Endothelial cell of umbilical vein (primary cell): ENCODE measurements at regions not wholly inside any gene's neighbourhood (a gene's known extent, or its start where the extent isn't known, plus 50 kb on each side); places are given as distances from the start of the nearest gene placed in this dataset.
A peak's percentile ranks its signal among the peaks of the same experiment; 100 is the strongest.

ENCODE experiments used
- BruUV-seq: library from RNA; stranded (reverse); fragments of 400-500 nt; replicated peaks from 2 replicates; lab custom pipeline; 2021; lab: Mats Ljungman, UMichigan
- CTCF ChIA-PET: fragments of 300-600, 350-600 bp; sonication (Branson Sonifier 250); formaldehyde crosslinking; loops from one replicate; lab custom pipeline; 2021; ENCODE audit warnings: antibody characterized with exemption, inconsistent platforms; lab: Charles Lee
- POLR2A ChIA-PET: fragments of 300-600, 350-600 bp; sonication (Branson Sonifier 250); formaldehyde crosslinking; loops from one replicate; lab custom pipeline; 2021; ENCODE audit warnings: antibody characterized with exemption, inconsistent platforms; lab: Charles Lee
- DNase-seq: peaks from one replicate; pipeline ENCODE4 v3.0.0-alpha.2; 2011; ENCODE audit warnings: low read depth, low spot score
- FAIRE-seq: peaks from 2 replicates; lab custom pipeline; 2011; peaks lifted over from hg19 to GRCh38; lab: Jason Lieb, UNC
- H2AFZ ChIP-seq: 2 replicates; pipeline ENCODE4 v1.6.0; 2012; ENCODE audit warnings: low read depth, low read length, control low read depth, inconsistent platforms
- H3K27ac ChIP-seq: 2 replicates; pipeline ENCODE4 v1.5.1; 2011; ENCODE audit warnings: low read depth, mild to moderate bottlenecking, control low read depth, low read length, moderate library complexity; ENCODE audit not compliant: insufficient read depth
- H3K27me3 ChIP-seq, 2 experiments: 2 replicates each; pipeline versions ENCODE4 v1.6.0 to v1.6.1; 2011; ENCODE audit warnings: low read length in 2 of 2, mixed read lengths in 1 of 2; ENCODE audit not compliant: control insufficient read depth in 2 of 2, insufficient read depth in 2 of 2
- H3K36me3 ChIP-seq, 2 experiments: 2 replicates in 1 of 2; 3 replicates in 1 of 2; pipeline ENCODE4 v1.5.1; 2011; ENCODE audit warnings: low read length in 2 of 2, mild to moderate bottlenecking in 1 of 2, moderate library complexity in 1 of 2; ENCODE audit not compliant: control insufficient read depth in 2 of 2, insufficient read depth in 2 of 2; ENCODE audit errors: extremely low read depth in 1 of 2
- H3K4me1 ChIP-seq: 3 replicates; pipeline ENCODE4 v1.5.1; 2011; ENCODE audit warnings: mild to moderate bottlenecking, low read length; ENCODE audit not compliant: control insufficient read depth, insufficient read depth; ENCODE audit errors: extremely low read depth
- H3K4me2 ChIP-seq: 2 replicates; pipeline ENCODE4 v1.6.1; 2011; ENCODE audit warnings: low read length, control low read depth, mixed read lengths; ENCODE audit not compliant: insufficient read depth
- H3K4me3 ChIP-seq, 3 experiments: fragments of 200-600 bp in 1 of 3; sonication (generic), shearing (Covaris generic) in 1 of 3; replicated peaks in 1 of 3; 2 replicates each; pipeline ENCODE4 v1.5.1; 2011 to 2016; ENCODE audit warnings: control low read depth in 3 of 3, low read length in 3 of 3, mild to moderate bottlenecking in 2 of 3, inconsistent platforms in 1 of 3, low read depth in 1 of 3, moderate library complexity in 1 of 3; ENCODE audit not compliant: insufficient read depth in 1 of 3
- H3K79me2 ChIP-seq: 2 replicates; pipeline ENCODE4 v1.6.0; 2012; ENCODE audit warnings: low read length, inconsistent platforms; ENCODE audit not compliant: control insufficient read depth, insufficient read depth
- H3K9ac ChIP-seq: replicated peaks from 2 replicates; pipeline ENCODE3; 2011; ENCODE audit warnings: low read length, control low read depth; ENCODE audit not compliant: insufficient read depth; ENCODE audit errors: extremely low read depth
- H3K9me1 ChIP-seq: replicated peaks from 3 replicates; pipeline ENCODE4 v1.6.0; 2011; ENCODE audit warnings: mild to moderate bottlenecking, low read length; ENCODE audit not compliant: control insufficient read depth, insufficient read depth; ENCODE audit errors: extremely low read depth
- H3K9me3 ChIP-seq: replicated peaks from 2 replicates; pipeline ENCODE4 v1.5.1; 2012; ENCODE audit warnings: low read length, inconsistent platforms; ENCODE audit not compliant: control insufficient read depth, insufficient read depth
- H4K20me1 ChIP-seq: replicated peaks from 2 replicates; pipeline ENCODE3; 2011; ENCODE audit warnings: mild to moderate bottlenecking, low read length; ENCODE audit not compliant: control insufficient read depth, insufficient read depth; ENCODE audit errors: extremely low read depth
- CTCF ChIP-seq, 2 donors: IDR thresholded peaks; 1 replicate in 1 of 2; 2 replicates in 1 of 2; pipeline ENCODE4 v1.5.1; 2011; ENCODE audit warnings: low read length in 2 of 2, mild to moderate bottlenecking in 2 of 2, moderate library complexity in 2 of 2, control low read depth in 1 of 2, inconsistent platforms in 1 of 2, low read depth in 1 of 2; ENCODE audit not compliant: insufficient read depth in 1 of 2; ENCODE audit errors: extremely low read depth in 1 of 2
- EZH2 ChIP-seq: IDR thresholded peaks from 2 replicates; pipeline ENCODE4 v1.6.1; 2012; ENCODE audit warnings: borderline replicate concordance, low read depth, mild to moderate bottlenecking, moderate library complexity, low read length, inconsistent platforms; ENCODE audit not compliant: severe bottlenecking
- GATA2 ChIP-seq: IDR thresholded peaks from 2 replicates; pipeline ENCODE4 v1.7.0; 2011; ENCODE audit warnings: low read depth, mild to moderate bottlenecking, moderate library complexity, mixed read lengths, low read length; ENCODE audit not compliant: insufficient read length, insufficient read depth
- MYC ChIP-seq: IDR thresholded peaks from one replicate; pipeline ENCODE4 v1.6.1; 2011; ENCODE audit warnings: mild to moderate bottlenecking, low read depth, low read length
- dilution Hi-C: fragments of 300-500 bp; cut with MboI; formaldehyde crosslinking; loops from one replicate; pipeline ENCODE4 v1.15.0; 2019; ENCODE audit warnings: low sequenced_read_pairs; ENCODE audit not compliant: extremely low pct_ligation_motif_present
- intact Hi-C: fragments of 100-400 bp; cut with micrococcal nuclease; formaldehyde crosslinking; loops from one replicate; pipeline ENCODE4 v1.10.0; 2022

GRCh38 chr1:229031481-229032341 is 239.2 kb upstream of the RAB4A start:
- Histone ChIP-seq H3K4me2 (peak overlapping the region; percentile 27), H3K27ac (no peak overlapping the region), H4K20me1 (no peaks in the 10 kb centered on the region), H3K4me3 (no peak overlapping the region), H3K9me1 (no peaks in the 10 kb centered on the region), H2AFZ (no peak overlapping the region), H3K9me3 (no peaks in the 10 kb centered on the region), H3K4me1 (peaks cover 21% of the 10 kb centered on the region), H3K79me2 (no peaks in the 10 kb centered on the region), H3K27me3 (no peaks in the 10 kb centered on the region), H3K9ac (no peak overlapping the region), H3K36me3 (no peaks in the 10 kb centered on the region)
- ChIA-PET CTCF (interaction anchor here (0.9 to 1.9 kb wide), 3 partner anchors 22 to 297 kb away, joined by 3 to 4 read pairs (median 3); no protein-coding TSS in a partner anchor), POLR2A (no interaction called here)
- no TSS peak for BruUV-seq
- FAIRE-seq (no peak), DNase-seq (peak; percentile 26)
- intact Hi-C loops (no loop called here), dilution Hi-C loops (no loop called here)
- no peak for TF ChIP-seq GATA2
- TF ChIP-seq CTCF (IDR thresholded peaks at IDR 0.05; ENCODE audit: extremely low read depth in 1 of 2, insufficient read depth in 1 of 2, low read depth in 1 of 2, low read length in 2 of 2): no peak
- no peak for TF ChIP-seq MYC
- no peak for TF ChIP-seq EZH2
